ENCODE measurements at regions not wholly inside any gene's neighbourhood (a gene's known extent, or its start where the extent isn't known, plus 50 kb on each side); places are given as distances from the start of the nearest gene placed in this dataset.

- Mint-ChIP-seq H3K27ac (no peak overlapping the region), H3K4me3 (no peak overlapping the region), H3K36me3 (ENCODE audit: low read depth) (peaks cover 11% of the 10 kb centered on the region), H3K9me3 (peaks cover 52% of the 10 kb centered on the region), H3K27me3 (ENCODE audit: low read depth) (no peaks in the 10 kb centered on the region), H3K4me1 (no peaks in the 10 kb centered on the region)
- TF ChIP-seq, protein P1, sequence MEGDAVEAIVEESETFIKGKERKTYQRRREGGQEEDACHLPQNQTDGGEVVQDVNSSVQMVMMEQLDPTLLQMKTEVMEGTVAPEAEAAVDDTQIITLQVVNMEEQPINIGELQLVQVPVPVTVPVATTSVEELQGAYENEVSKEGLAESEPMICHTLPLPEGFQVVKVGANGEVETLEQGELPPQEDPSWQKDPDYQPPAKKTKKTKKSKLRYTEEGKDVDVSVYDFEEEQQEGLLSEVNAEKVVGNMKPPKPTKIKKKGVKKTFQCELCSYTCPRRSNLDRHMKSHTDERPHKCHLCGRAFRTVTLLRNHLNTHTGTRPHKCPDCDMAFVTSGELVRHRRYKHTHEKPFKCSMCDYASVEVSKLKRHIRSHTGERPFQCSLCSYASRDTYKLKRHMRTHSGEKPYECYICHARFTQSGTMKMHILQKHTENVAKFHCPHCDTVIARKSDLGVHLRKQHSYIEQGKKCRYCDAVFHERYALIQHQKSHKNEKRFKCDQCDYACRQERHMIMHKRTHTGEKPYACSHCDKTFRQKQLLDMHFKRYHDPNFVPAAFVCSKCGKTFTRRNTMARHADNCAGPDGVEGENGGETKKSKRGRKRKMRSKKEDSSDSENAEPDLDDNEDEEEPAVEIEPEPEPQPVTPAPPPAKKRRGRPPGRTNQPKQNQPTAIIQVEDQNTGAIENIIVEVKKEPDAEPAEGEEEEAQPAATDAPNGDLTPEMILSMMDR (IDR thresholded peaks at IDR 0.05; ENCODE audit: unreplicated experiment in 3 of 3): no peak
Measured at GRCh38 chrX:39283239-39283638, 482.0 kb downstream of the MID1IP1 start.

GRCh38 chrX:39288592-39288991 lies 487.3 kb downstream of the MID1IP1 start:
- Mint-ChIP-seq H3K4me1 (no peaks in the 10 kb centered on the region), H3K36me3 (ENCODE audit: low read depth) (peaks cover 2% of the 10 kb centered on the region), H3K4me3 (no peak overlapping the region), H3K9me3 (peaks cover 25% of the 10 kb centered on the region), H3K27ac (no peak overlapping the region), H3K27me3 (ENCODE audit: low read depth) (no peaks in the 10 kb centered on the region)
- TF ChIP-seq, protein P1 (IDR thresholded peaks at IDR 0.05; ENCODE audit: unreplicated experiment in 3 of 3): no peak

GRCh38 chrX:39289827-39290226 lies 488.6 kb downstream of the MID1IP1 start:
- H3K36me3 Mint-ChIP-seq (ENCODE audit: low read depth): no peaks in the 10 kb centered on the region
- no peaks in the 10 kb centered on the region for H3K4me1 Mint-ChIP-seq
- no peaks in the 10 kb centered on the region for H3K27me3 Mint-ChIP-seq (ENCODE audit: low read depth)
- TF ChIP-seq, protein P1 (IDR thresholded peaks at IDR 0.05; ENCODE audit: unreplicated experiment in 3 of 3): no peak
- peaks cover 21% of the 10 kb centered on the region for H3K9me3 Mint-ChIP-seq
- no peak overlapping the region for H3K4me3 Mint-ChIP-seq
- H3K27ac Mint-ChIP-seq: no peak overlapping the region

DNA sequence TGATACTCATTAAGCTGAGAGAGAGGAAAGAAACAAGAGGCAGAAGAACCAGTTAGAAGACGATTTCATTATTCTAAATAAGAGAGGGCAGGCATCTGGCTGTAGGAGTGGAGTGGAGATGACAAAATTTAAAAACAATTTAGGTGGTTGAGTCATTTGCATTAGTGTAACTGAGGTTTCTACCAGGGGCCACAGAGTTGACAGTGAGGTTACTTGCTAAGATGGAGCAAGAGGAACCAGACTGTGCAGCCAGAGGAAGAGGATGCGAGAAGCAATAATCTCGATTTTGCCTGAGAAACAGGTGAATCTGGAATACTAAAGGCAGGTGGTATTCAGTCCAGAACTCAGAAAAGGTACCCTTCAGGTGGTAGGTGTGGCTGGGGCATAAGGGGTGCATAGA lies 491.9 kb downstream of the MID1IP1 start:
- Mint-ChIP-seq H3K36me3 (ENCODE audit: low read depth) (no peaks in the 10 kb centered on the region), H3K4me1 (no peaks in the 10 kb centered on the region), H3K27ac (no peak overlapping the region), H3K27me3 (ENCODE audit: low read depth) (no peaks in the 10 kb centered on the region), H3K4me3 (no peak overlapping the region), H3K9me3 (peaks cover 19% of the 10 kb centered on the region)
- TF ChIP-seq, protein P1 (IDR thresholded peaks at IDR 0.05; ENCODE audit: unreplicated experiment in 3 of 3): no peak

- Mint-ChIP-seq H3K36me3 (ENCODE audit: low read depth) (no peaks in the 10 kb centered on the region), H3K27me3 (ENCODE audit: low read depth) (no peaks in the 10 kb centered on the region), H3K27ac (no peak overlapping the region)
Measured at GRCh38 chrX:39296472-39296871, 495.2 kb downstream of the MID1IP1 start.

GRCh38 chrX:39298821-39299220 lies 497.6 kb downstream of the MID1IP1 start:
- Mint-ChIP-seq H3K36me3 (ENCODE audit: low read depth) (peaks cover 4% of the 10 kb centered on the region), H3K4me3 (no peak overlapping the region), H3K27ac (no peak overlapping the region), H3K4me1 (no peaks in the 10 kb centered on the region), H3K9me3 (peaks cover 45% of the 10 kb centered on the region), H3K27me3 (ENCODE audit: low read depth) (no peaks in the 10 kb centered on the region)
- TF ChIP-seq, protein P1 (IDR thresholded peaks at IDR 0.05; ENCODE audit: unreplicated experiment in 3 of 3): no peak

More at GRCh38 chrX:39296472-39296871, 495.2 kb downstream of the MID1IP1 start:
- TF ChIP-seq, protein P1 (IDR thresholded peaks at IDR 0.05; ENCODE audit: unreplicated experiment in 3 of 3): no peak
- Mint-ChIP-seq H3K4me1 (no peaks in the 10 kb centered on the region), H3K4me3 (no peak overlapping the region), H3K9me3 (peaks cover 32% of the 10 kb centered on the region)

Data from nephron (organoid).